C4-2B (cell line): ENCODE measurements at regions not wholly inside any gene's neighbourhood (a gene's known extent, or its start where the extent isn't known, plus 50 kb on each side); places are given as distances from the start of the nearest gene placed in this dataset.
A peak's percentile ranks its signal among the peaks of the same experiment; 100 is the strongest.

ENCODE experiments used
- ZFX ChIP-seq: fragments of 450-650 bp; IDR thresholded peaks from 2 replicates; pipeline ENCODE4 v1.6.1; 2017
- TF ChIP-seq, protein P1 (sequence below): fragments of 450-650 bp; conservative IDR thresholded peaks from 2 replicates; pipeline ENCODE4 v1.5.1; 2017; ENCODE audit warnings: mild to moderate bottlenecking

DNA sequence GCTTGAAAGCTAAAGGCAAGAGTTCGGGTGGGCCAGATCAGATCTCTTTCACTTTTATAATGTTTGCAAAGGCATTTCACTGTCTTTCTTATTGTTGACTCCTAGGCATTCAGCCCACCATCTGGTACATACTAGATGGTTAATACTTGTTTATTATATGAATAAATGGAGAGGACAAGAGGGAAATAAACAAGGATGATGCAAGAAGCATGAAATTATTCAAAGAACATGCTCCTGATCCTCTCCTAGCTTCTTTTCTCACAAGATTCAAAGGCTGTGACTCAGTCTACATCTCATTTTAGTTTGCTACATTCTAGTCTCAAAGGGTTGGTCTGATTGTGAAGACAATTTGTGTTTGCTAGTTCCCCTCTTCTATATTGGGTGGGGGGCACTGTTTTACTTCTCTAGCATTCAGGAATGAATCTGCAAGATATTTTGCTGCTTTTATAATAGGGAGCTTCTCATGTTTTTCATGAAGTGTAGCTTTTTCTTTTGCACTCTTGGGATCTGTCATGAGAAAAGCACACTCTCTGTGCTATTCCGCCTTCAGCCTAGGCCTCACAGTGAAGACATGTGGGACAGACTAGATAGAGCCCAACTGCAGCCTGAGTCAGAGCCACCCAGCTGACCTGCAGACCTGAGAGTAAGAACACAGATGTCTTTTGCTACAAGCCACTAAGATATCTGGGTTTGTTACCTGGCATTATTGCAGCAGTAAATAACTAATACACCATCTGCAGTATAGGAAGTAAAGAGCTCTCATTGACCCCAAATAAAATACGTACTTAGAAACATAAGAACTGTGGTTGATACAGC lies 65.7 kb downstream of the PTHLH start:
- TF ChIP-seq, protein P1, sequence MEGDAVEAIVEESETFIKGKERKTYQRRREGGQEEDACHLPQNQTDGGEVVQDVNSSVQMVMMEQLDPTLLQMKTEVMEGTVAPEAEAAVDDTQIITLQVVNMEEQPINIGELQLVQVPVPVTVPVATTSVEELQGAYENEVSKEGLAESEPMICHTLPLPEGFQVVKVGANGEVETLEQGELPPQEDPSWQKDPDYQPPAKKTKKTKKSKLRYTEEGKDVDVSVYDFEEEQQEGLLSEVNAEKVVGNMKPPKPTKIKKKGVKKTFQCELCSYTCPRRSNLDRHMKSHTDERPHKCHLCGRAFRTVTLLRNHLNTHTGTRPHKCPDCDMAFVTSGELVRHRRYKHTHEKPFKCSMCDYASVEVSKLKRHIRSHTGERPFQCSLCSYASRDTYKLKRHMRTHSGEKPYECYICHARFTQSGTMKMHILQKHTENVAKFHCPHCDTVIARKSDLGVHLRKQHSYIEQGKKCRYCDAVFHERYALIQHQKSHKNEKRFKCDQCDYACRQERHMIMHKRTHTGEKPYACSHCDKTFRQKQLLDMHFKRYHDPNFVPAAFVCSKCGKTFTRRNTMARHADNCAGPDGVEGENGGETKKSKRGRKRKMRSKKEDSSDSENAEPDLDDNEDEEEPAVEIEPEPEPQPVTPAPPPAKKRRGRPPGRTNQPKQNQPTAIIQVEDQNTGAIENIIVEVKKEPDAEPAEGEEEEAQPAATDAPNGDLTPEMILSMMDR, result no peak
- 0 out of 2 replicates have a peak, but pooled peaks have one; percentile 21 for TF ChIP-seq ZFX
